GM18873 (cell line): ENCODE measurements at regions not wholly inside any gene's neighbourhood (a gene's known extent, or its start where the extent isn't known, plus 50 kb on each side); places are given as distances from the start of the nearest gene placed in this dataset.
"Not testable (repeated sequence)": the region's sequence is repeated elsewhere in the genome, so short reads cannot be mapped to it uniquely, and the experiment has no call there.

Experiments
- ATAC-seq: cut with Tn5 transposase; IDR thresholded peaks from one replicate; pipeline ENCODE4 v1.9.1; 2021; ENCODE audit warnings: mild to moderate bottlenecking, moderate library complexity, moderate number of reproducible peaks; ENCODE audit not compliant: unreplicated experiment, low FRiP score

DNA sequence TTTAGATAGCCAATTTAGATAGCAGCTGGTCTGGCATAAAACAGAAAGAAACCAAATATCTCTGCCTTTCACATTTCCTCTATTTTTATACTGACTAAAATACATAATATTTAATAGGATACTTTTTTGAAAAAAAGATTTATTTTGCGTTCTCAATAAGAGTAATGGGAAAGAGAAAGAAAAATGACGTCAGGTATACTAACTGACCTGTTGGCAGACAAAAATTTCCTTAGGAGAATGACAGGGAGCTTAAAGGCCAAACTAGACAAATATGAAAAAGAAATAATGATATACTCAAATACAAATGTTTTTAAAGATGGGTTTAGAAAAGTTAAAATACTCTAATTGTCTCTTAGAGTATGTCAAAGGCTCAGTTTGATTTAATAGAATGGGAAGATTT lies 309.4 kb upstream of the ADGRL3 start:
- no peak for ATAC-seq

DNA sequence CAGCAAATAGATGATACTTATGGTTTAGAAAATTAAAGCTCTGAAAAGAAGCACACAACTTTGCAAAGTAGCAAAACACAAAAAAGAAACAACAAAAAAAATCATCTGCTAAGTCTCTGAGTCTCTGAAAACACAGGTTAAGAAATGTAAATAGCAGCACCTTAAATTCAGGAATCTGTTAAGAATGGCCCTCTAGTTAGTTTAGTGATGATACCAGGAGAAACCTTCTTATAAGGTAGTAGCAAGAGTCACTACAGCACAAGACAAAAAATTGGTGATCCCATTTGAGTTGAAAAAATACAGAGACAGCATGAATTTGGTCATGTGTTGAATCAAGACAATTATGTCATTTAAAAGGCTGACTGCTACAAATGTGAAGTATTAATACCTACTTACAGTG lies 308.2 kb upstream of the ADGRL3 start:
- no peak for ATAC-seq

GRCh38 chr4:60897415-60897814 lies 302.7 kb upstream of the ADGRL3 start:
- no peak for ATAC-seq

GRCh38 chr4:60905162-60905561 lies 295.0 kb upstream of the ADGRL3 start:
- ATAC-seq, result no peak

GRCh38 chr4:60911127-60911526 lies 289.0 kb upstream of the ADGRL3 start:
- no peak for ATAC-seq

DNA sequence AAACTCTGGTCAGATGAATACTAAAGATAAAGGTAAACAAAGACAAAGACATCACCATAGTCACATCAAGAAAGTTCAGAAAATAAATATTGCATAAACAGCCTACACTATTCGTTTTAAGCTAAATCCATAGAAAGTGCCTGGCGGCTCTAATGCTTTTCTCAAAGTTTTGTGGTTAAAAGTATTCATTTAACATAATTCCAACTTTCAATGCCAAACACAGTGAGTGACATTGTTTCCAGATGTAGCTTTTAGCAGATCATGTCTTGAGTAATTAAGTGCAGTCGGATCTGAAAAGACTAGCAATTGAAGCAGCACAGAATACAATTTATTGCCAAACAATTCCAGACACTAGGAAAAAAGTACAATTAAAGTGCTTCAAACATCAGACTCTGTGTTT lies 287.1 kb upstream of the ADGRL3 start:
- no peak for ATAC-seq

GRCh38 chr4:60913671-60914070 lies 286.5 kb upstream of the ADGRL3 start:
- no peak for ATAC-seq

- ATAC-seq, result not testable (repeated sequence)
These were observed 278.4 kb upstream of the ADGRL3 start for GRCh38 chr4:60921735-60922134.

DNA sequence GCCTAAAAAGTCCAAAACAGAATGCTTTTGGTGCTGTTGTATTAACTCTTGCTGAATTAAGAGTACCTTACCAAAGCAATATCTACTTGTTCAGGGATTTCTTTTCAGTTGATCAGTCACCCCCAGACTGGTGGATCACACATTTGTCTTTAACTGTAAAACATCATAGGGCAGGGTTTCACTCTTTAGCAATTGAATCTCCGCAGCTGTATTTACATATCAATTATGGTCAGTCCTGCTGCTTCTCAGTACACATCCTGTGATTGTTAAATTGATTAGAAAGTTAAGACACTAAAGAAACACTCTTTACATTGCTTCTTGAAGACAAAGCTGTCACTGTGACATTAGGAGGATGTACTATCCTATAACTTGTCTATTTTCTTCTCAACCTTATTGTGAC lies 277.1 kb upstream of the ADGRL3 start:
- ATAC-seq, result no peak

DNA sequence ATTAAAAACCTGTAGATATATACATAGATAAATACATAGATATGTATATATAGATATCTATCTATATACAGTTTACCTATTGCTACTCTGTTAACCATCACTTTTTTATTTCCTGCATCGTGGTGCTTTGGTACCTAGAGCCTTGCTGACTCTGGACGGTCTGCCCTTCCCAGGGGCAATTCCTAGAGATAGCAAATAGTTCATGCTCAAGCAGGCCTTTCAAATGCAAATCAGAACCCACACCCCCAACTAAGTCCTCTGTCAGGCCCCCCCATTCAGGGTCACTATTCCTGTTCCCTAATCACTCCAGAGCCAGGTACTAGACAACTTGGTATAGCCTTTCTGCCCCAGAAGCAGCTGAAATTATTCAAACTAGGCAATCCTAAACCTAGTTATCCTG lies 273.5 kb upstream of the ADGRL3 start:
- no peak for ATAC-seq

- ATAC-seq, result no peak
These were observed 269.3 kb upstream of the ADGRL3 start for GRCh38 chr4:60930866-60931265.

- ATAC-seq, result no peak
These were observed 265.4 kb upstream of the ADGRL3 start for GRCh38 chr4:60934566-60935295.

GRCh38 chr4:60938181-60938580 lies 261.9 kb upstream of the ADGRL3 start:
- ATAC-seq, result no peak

DNA sequence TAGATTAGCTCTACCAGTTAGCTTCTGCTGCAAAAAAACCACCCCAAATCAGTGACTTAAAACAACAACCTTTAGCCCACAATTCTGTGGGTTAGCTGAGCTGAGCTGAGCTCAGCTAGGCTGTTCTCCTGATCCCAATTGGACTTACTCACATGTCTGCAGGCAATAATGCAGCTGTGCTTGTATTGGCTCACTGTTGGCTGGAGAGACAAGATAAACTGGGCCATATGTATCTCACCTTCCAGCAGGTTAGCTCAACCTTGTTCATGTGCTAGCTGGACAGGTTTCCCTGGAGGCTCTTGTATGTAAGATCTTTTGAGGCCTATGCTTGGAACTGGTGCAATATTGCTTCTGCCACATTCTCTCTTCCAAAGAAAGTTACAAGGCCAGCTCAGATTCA lies 261.5 kb upstream of the ADGRL3 start:
- ATAC-seq, result no peak

- ATAC-seq, result no peak
These were observed 256.1 kb upstream of the ADGRL3 start for GRCh38 chr4:60944060-60944459.

DNA sequence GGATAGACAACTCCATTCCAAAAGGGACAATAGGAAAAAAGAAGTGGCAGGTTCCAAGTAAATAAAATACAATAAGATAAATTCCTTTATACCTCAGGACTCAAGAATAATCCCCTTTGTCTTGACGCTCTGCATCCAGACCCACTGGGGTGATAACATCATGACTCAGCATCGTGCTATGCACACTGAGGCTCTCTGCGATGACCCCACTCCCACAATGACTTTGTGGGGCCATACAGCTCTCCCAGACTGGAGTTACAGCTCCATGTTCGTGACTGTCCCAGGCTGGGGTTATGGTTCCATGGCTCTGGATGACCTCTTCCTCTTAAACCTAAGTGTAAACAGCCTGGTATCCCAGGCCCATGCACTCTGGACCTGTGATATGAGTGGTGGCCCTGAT lies 254.5 kb upstream of the ADGRL3 start:
- ATAC-seq, result no peak

- ATAC-seq, result no peak
These were observed 252.1 kb upstream of the ADGRL3 start for GRCh38 chr4:60948008-60948407.

GRCh38 chr4:60952921-60953320 lies 247.2 kb upstream of the ADGRL3 start:
- no peak for ATAC-seq

DNA sequence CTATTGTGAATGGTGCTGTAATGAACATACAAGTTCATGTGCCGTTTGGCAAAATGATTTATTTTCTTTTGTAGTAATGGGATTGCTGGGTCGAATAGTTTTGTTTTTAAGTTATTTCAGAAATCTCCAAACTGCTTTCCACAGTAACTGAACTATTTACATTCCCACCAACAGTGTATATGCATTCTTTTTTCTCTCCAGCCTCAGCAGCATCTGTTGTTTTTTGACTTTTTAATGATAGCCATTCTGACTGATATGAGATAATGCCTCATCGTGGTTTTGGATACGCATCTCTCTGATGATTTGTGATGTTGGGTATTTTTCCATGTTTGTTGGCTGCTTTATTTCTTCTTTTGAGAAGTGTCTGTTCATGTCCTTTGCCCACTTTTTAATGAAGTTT lies 246.3 kb upstream of the ADGRL3 start:
- ATAC-seq, result no peak

DNA sequence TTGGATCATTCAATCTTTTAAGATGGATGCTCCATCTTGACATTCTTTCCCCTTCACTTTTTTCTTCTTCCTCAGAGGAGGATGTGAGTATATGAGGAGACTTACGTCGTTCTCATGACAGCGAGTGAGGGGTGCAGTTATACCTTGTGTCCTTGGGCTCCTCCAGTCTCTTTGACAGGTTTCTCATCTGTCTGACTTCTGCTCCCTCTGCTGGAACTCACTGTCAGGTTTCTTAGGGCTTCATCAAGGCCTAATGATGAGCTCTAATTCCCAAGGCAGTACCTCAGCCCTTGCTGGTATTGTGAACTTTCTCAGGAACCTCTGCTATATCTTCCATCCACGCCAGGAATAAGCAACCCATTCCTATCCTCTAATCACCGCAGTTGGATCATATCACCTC lies 237.8 kb upstream of the ADGRL3 start:
- no peak for ATAC-seq

- no peak for ATAC-seq
These were observed 218.6 kb upstream of the ADGRL3 start for GRCh38 chr4:60981534-60981933.

GRCh38 chr4:60989141-60989540 lies 211.0 kb upstream of the ADGRL3 start:
- ATAC-seq, result no peak

GRCh38 chr4:60992037-60992436 lies 208.1 kb upstream of the ADGRL3 start:
- ATAC-seq, result no peak
